NCI-H1092 (cell line): ENCODE measurements at regions not wholly inside any gene's neighbourhood (a gene's known extent, or its start where the extent isn't known, plus 50 kb on each side); places are given as distances from the start of the nearest gene placed in this dataset.
"Not testable (repeated sequence)": the region's sequence is repeated elsewhere in the genome, so short reads cannot be mapped to it uniquely, and the experiment has no call there.

ENCODE experiments used
- DNase-seq: peaks from one replicate; lab custom pipeline; 2025; lab: John Stamatoyannopoulos, UW

DNA sequence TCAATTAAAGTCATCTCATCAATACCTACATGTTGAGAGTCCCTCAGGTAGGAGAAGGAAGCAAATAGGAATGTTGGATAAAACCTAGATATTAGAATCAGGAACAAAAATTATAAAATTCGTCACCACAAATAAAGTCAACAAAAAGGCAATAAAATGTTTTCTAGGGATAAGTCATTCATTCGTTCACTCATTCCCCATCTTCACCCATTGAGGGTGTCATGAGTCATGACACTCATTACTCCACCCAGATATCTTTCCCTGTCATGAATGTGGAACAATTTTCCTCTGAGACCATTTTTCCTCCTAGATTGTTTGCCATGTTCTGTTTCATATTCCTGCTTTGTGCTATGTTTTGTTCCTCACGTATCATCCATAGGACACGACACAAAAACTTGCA, 50.9 kb upstream of the OLIG3 start:
- no peak for DNase-seq

DNA sequence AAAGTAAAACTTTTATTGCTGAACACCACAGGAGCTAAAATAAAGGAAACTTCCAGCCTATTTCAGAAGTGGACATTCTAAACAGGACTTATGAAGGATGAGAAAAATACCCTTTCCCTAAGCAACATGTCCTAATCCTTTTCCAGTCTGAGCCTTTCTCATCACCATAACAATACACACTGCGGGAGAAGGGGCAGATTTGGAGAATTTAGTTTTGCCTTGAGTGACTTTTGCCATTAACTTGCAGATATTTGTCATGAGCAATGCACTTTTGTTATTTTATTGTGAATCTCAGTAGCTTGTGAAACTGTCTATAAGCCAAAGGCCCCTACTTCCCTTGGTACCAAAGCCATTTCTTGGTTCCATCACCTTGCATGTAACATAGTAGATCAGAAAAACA, 53.0 kb upstream of the OLIG3 start:
- no peak for DNase-seq

DNA sequence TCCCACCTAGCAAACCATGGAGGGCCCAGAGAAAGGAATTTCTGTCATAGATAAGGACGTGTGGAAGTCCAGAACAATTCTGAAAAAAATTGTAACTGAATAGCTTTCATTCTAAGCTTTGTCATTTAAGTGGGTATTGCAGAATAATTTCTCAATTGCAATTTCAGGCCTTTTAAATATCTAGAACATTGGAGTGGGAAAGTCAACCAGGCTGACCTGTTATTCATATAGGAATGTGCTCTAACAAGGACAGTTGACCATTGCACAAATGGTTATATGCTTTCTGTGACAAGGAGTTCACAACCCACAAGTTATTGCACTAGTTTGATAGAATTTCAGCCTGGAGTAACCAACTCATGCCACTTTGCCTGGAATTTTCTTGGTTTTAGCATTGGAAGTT, 53.4 kb upstream of the OLIG3 start:
- DNase-seq: no peak

GRCh38 chr6:137549106-137549505, 54.9 kb upstream of the OLIG3 start:
- DNase-seq: no peak

DNA sequence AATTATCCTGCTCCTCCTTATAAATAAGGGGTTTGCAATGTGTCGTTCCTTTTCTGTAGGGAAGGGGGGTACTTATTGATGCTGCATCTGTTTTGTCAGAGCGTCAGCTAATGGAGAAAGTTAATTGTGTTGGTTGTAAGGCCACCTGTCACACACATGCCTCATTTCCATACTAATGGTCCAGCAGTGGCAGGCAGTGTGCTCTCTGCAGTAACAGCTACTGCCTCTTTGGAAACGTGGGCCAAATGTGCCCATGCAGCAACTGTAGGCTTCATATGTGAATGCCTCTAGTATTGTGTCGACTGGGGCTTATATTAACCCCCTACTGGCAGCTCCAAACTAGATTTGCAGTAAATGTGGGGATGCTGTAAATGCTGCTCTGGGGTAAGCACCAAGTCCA, 56.3 kb upstream of the OLIG3 start:
- DNase-seq: no peak

DNA sequence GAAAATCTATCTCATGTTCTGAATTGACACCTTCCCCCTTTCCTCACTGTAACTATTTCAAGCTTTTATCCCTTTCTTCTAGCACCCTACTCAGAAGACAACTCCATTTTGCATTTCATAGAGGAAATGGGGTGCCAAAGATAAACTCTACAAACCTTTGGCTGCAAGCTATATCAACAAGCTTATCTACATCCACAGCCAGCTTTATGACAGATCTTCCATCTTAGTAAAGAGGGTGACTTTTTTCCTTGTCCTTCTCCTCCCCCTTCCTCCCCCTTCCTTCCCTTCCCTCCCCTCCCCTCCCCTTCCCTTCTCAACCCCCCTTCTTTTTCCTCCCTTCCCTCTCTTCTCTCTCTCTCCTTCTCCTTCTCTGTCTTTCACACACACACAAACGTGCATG, 58.0 kb upstream of the OLIG3 start:
- no peak for DNase-seq

DNA sequence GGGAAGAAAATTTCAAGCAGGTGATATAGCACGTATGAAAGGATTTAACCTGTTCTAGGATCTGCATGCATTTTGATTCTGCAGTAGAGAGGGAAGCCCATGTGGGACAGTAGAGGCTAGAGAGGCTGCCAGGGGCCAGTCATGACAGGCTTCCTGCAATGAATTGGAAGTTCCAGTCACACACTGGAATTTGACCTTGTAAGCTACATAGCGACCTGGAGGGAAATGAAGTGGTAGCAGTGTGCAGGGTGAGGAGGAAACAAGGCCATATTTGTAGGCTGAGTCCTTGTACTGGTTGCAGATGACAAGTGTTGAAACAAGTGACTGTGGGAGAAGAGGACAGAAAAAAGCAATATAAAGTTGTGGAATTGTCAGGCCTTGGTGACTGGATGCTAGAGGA, 58.6 kb upstream of the OLIG3 start:
- DNase-seq: no peak

DNA sequence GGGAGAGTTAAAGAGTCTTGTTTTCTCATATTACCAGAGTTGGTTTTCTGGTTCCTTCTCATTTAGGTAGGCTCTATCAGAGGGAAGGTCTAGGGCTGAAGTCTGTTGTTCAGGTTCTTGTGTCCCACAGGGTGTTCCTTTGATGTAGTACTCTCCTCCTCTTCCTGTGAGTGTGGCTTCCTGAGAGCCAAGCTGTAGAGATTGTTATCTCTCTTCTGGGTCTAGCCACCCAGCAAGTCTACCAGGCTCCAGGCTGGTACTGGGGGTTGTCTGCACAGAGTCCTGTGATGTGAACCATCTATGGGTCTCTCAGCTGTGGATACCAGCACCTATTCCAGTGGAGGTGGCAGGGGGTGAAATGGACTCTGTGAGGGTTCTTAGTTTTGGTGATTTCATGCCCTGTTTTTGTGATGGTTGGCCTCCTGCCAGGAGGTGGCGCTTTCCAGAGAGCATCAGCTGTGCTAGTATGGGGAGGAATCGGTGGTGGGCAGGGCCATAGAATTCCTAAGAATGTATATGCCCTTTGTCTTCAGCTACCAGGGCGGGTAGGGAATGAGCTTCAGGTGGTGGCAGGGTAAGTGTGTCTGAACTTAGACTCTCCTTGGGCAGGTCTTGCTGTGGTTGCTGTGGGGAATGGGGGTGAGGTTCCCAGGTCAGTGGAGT, 65.5 kb upstream of the OLIG3 start:
- DNase-seq: not testable (repeated sequence)

DNA sequence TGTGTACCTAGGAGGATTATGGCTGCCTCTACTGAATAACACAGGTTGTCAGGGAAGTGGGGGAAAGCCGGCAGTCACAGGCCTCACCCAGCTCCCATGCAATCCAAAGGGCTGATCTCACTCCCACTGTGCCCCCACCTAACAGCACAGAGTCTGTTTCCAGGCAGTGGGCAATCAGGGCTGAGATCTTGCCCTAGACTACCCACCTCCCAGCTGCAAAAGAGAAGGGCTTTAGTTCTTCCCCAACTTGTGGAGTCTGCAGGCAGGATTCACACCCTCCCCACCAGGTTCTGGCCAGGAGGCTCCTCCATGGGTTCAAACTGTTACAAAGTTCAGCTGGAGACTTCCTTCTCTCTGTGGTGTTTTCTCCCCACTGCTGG, 66.0 kb upstream of the OLIG3 start:
- DNase-seq: no peak

- DNase-seq: no peak
Observed at GRCh38 chr6:137568067-137568466, 73.9 kb upstream of the OLIG3 start.

- DNase-seq: peak; percentile 74
Observed at GRCh38 chr6:137570393-137570792, 76.2 kb upstream of the OLIG3 start.

DNA sequence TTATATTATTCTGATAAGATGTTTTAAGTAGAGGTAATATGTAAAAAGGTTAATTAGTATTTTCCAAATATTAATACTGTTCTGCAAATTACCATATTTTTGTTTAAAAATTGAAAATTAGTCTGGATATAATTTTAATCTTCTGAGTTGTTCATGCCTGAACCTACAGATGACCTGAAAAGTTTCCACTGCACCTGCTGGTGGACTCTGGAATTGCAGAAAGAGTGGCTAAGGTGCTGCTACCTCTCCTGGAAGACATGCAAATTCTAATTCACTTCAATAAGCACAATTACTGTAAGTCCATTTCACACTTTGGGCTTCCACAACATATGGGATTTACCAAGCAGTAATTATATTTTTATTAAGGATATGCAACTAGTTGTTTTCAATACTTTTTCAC, 77.7 kb upstream of the OLIG3 start:
- no peak for DNase-seq

GRCh38 chr6:137573739-137574138, 79.5 kb upstream of the OLIG3 start:
- DNase-seq: no peak

- no peak for DNase-seq
Observed at GRCh38 chr6:137579612-137580011, 85.4 kb upstream of the OLIG3 start.

- DNase-seq: no peak
Observed at GRCh38 chr6:137581019-137581707, 87.0 kb upstream of the OLIG3 start.

- DNase-seq: not testable (repeated sequence)
Observed at GRCh38 chr6:137583519-137583918, 89.3 kb upstream of the OLIG3 start.

GRCh38 chr6:137588472-137588871, 94.3 kb upstream of the OLIG3 start:
- DNase-seq: no peak

- DNase-seq: peak; percentile 10
Observed at GRCh38 chr6:137589067-137589848, 95.1 kb upstream of the OLIG3 start.

GRCh38 chr6:137590684-137591083, 96.5 kb upstream of the OLIG3 start:
- DNase-seq: no peak

- DNase-seq: no peak
Observed at GRCh38 chr6:137601471-137601870, 107.3 kb upstream of the OLIG3 start.

- DNase-seq: no peak
Observed at GRCh38 chr6:137602313-137603197, 108.4 kb upstream of the OLIG3 start.

DNA sequence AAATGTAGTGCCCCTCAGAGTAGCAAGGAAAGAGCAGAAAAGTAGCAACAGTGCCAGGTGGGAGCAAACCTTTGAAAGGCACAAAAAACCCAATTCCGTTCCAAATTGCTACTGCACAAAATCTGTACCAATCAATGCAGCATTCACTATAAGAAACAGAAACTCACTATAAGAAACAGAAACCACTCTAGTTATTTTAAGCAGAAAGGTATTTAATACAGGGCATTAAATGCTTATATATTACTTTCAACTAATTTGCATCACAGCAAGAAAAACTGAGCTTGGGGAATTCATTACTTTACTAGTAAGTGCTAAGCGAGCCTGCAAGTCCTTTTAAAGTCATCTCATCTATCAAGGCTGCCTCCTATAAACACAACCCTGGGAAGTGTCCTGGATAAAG, 116.5 kb upstream of the OLIG3 start:
- no peak for DNase-seq
